ENCODE measurements at regions not wholly inside any gene's neighbourhood (a gene's known extent, or its start where the extent isn't known, plus 50 kb on each side); places are given as distances from the start of the nearest gene placed in this dataset.
"Not testable (repeated sequence)": the region's sequence is repeated elsewhere in the genome, so short reads cannot be mapped to it uniquely, and the experiment has no call there.

- ATAC-seq (replicated peaks) (no peak), DNase-seq (no peak)
- Mint-ChIP-seq H3K36me3 (no peaks in the 10 kb centered on the region), H3K4me3 (no peak overlapping the region), H3K4me1 (peaks cover 0 to 4% of the 10 kb centered on the region in 2 donors), H3K27me3 (peaks cover 0 to 7% of the 10 kb centered on the region in 2 donors), H3K27ac (no peak overlapping the region), H3K9me3 (peaks cover 0 to 4% of the 10 kb centered on the region in 2 donors)
Observed at GRCh38 chr1:121443001-121443540, 258.3 kb downstream of the SRGAP2C start.

GRCh38 chr1:121444096-121444495, 259.3 kb downstream of the SRGAP2C start:
- Mint-ChIP-seq H3K27me3 (no peaks in the 10 kb centered on the region), H3K4me1 (peaks cover 0 to 4% of the 10 kb centered on the region in 2 donors), H3K36me3 (no peaks in the 10 kb centered on the region), H3K27ac (no peak overlapping the region), H3K4me3 (no peak overlapping the region), H3K9me3 (peaks cover 0 to 4% of the 10 kb centered on the region in 2 donors)
- no peak for DNase-seq
- no peak for ATAC-seq (replicated peaks)

DNA sequence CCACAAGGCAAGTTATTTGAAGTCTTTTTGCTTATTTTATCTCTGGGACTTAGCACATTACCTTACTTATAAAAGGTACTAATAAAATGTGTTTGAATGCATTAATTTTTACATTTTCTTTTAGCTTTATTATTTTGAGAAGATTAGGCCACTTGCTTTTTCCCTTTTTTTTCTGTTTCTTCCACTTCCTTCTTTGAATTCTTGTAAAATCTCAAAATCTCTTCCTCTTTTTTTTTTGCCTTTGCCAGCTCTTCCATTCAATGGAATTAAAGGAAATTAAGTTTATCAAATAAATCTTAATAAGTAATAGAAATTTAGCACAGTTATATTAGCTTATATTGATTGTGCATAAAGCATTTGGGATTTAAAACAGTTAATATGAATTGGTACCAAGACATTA, 260.9 kb downstream of the SRGAP2C start:
- H3K9me3 Mint-ChIP-seq: peaks cover 0 to under 1% of the 10 kb centered on the region in 2 donors
- no peaks in the 10 kb centered on the region for H3K27me3 Mint-ChIP-seq
- no peak overlapping the region for H3K4me3 Mint-ChIP-seq
- H3K4me1 Mint-ChIP-seq: peaks cover 0 to 4% of the 10 kb centered on the region in 2 donors
- no peak for ATAC-seq (replicated peaks)
- DNase-seq: no peak
- H3K36me3 Mint-ChIP-seq: no peaks in the 10 kb centered on the region
- H3K27ac Mint-ChIP-seq: no peak overlapping the region

DNA sequence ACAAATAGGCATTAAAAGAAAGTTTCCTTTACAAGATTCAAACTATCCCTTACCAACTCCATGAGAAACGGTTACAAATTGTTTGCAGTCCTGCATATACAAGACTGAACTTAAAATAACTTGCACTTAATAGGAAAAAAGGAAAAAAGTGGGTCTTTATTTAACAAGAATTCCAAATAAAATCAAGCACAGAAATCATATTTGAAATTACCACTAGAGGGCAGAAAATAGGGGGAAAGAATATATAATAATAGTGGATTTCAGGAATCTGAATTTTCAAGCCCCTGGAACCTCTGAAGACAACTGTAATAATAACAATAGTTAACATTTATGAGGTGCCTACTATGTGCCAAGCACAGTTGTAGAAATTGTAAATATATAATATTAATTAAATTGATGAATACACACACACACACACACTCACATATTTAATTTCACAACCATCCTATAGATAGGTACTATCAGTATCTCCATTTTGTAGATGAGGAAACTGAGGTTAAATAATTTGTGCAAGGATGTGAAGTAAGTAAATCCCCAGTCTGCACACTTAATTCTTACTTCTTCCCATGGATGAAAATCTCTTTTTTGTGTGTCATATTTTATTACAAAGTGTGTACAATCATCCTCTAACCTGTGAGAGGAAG, 262.6 kb downstream of the SRGAP2C start:
- not testable (repeated sequence) for DNase-seq; H3K27me3 Mint-ChIP-seq; H3K9me3 Mint-ChIP-seq; H3K27ac Mint-ChIP-seq; H3K4me3 Mint-ChIP-seq; ATAC-seq (replicated peaks); H3K4me1 Mint-ChIP-seq; H3K36me3 Mint-ChIP-seq

- not testable (repeated sequence) for H3K36me3 Mint-ChIP-seq; ATAC-seq (replicated peaks); H3K27ac Mint-ChIP-seq; DNase-seq; H3K27me3 Mint-ChIP-seq; H3K9me3 Mint-ChIP-seq; H3K4me3 Mint-ChIP-seq; H3K4me1 Mint-ChIP-seq
Observed at GRCh38 chr1:121448064-121448463, 263.3 kb downstream of the SRGAP2C start.

- Mint-ChIP-seq H3K36me3 (no peaks in the 10 kb centered on the region), H3K9me3 (peaks cover 0 to 2% of the 10 kb centered on the region in 2 donors), H3K4me3 (no peak overlapping the region), H3K27me3 (peaks cover 0 to 1% of the 10 kb centered on the region in 2 donors), H3K27ac (no peak overlapping the region), H3K4me1 (no peaks in the 10 kb centered on the region)
- no peak for DNase-seq
- no peak for ATAC-seq (replicated peaks)
Observed at GRCh38 chr1:121448851-121449250, 264.1 kb downstream of the SRGAP2C start.

GRCh38 chr1:121452484-121452883, 267.7 kb downstream of the SRGAP2C start:
- H3K36me3 Mint-ChIP-seq: no peaks in the 10 kb centered on the region
- DNase-seq (no peak), ATAC-seq (replicated peaks) (no peak)
- H3K27ac Mint-ChIP-seq: no peak overlapping the region
- H3K4me1 Mint-ChIP-seq: no peaks in the 10 kb centered on the region
- H3K9me3 Mint-ChIP-seq: peaks cover 0 to 2% of the 10 kb centered on the region in 2 donors
- peaks cover 0 to 10% of the 10 kb centered on the region in 2 donors for H3K27me3 Mint-ChIP-seq
- H3K4me3 Mint-ChIP-seq: no peak overlapping the region

DNA sequence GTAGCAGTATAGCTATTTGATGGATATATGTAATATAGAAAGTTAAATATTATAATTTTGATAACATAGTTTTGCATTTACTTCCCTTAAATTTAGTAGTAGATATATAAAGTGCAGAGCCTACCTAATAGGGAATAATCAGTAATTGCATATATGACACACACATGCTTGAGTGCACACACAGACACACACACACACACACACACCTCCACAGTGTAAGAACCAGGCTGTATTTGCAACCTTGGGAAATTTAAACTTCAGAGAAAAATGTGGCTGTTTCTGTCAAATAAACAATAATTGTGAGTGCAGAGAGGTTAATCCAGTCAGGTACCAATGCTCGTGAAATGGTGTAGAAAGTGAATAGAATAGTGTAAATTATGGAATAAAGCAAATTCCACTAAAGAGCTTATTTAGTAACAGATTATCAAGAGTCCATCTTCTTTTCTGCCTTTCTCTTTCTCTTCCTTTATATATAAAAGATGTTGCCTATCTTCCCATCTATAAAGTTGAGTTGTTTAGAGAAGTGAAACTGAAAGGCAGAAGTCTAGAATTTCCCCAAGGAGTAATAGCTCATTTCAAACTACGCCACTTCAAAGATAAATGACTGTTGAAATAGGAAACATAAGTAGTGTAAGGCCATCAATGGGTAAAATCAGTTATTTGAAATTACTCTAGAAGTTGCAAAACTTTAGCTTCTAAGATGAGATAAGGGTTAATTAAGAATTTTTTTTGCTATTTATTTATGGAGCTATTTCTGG, 273.7 kb downstream of the SRGAP2C start:
- ATAC-seq (replicated peaks): peak; percentile 100
- Mint-ChIP-seq H3K36me3 (no peaks in the 10 kb centered on the region), H3K27ac (peak overlapping the region; percentile 9), H3K4me1 (peaks cover 3 to 6% of the 10 kb centered on the region in 2 donors), H3K4me3 (peak overlapping the region; percentile 23 to 39), H3K27me3 (peaks cover 0 to 10% of the 10 kb centered on the region in 2 donors), H3K9me3 (peaks cover 0 to 1% of the 10 kb centered on the region in 2 donors)
- DNase-seq: no peak

GRCh38 chr1:121459235-121459634, 274.5 kb downstream of the SRGAP2C start:
- ATAC-seq (replicated peaks) (no peak), DNase-seq (no peak)
- Mint-ChIP-seq H3K27ac (no peak overlapping the region), H3K4me1 (peaks cover 3 to 6% of the 10 kb centered on the region in 2 donors), H3K9me3 (peaks cover 0 to 1% of the 10 kb centered on the region in 2 donors), H3K4me3 (no peak overlapping the region), H3K27me3 (peaks cover 0 to 4% of the 10 kb centered on the region in 2 donors), H3K36me3 (no peaks in the 10 kb centered on the region)

GRCh38 chr1:121469395-121469794, 284.6 kb downstream of the SRGAP2C start:
- not testable (repeated sequence) for H3K27ac Mint-ChIP-seq, H3K9me3 Mint-ChIP-seq, H3K4me1 Mint-ChIP-seq, H3K4me3 Mint-ChIP-seq, DNase-seq, H3K27me3 Mint-ChIP-seq, H3K36me3 Mint-ChIP-seq
- ATAC-seq (replicated peaks): peak in 1 of 2 donors; percentile 14

GRCh38 chr1:121470401-121470800, 285.6 kb downstream of the SRGAP2C start:
- DNase-seq; H3K36me3 Mint-ChIP-seq; H3K27ac Mint-ChIP-seq; H3K9me3 Mint-ChIP-seq; H3K27me3 Mint-ChIP-seq; H3K4me1 Mint-ChIP-seq; ATAC-seq (replicated peaks); H3K4me3 Mint-ChIP-seq: not testable (repeated sequence)

DNA sequence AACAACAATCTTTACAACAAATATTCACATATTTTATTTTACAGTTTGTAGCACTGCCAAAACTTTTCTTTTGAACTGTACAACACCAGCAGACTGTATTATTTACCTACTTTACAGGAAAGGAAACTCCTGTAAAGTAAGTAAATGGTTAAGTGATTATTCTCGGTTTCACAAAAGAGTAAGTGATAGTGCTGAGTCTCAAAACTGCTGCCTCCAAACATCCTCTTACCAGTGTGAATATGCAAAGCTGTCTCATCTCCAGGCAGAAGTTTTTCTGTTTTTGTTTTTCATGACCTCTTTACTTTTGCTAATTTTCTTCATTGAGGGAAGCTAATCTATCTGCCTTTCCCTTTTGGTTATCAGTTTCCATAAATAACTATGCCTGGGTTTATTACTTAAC, 286.7 kb downstream of the SRGAP2C start:
- H3K27ac Mint-ChIP-seq: no peak overlapping the region
- H3K36me3 Mint-ChIP-seq: peaks cover 3 to 9% of the 10 kb centered on the region in 2 donors
- H3K9me3 Mint-ChIP-seq: peaks cover 0 to 10% of the 10 kb centered on the region in 2 donors
- DNase-seq: no peak
- no peak overlapping the region for H3K4me3 Mint-ChIP-seq
- H3K27me3 Mint-ChIP-seq: peaks cover 0 to 5% of the 10 kb centered on the region in 2 donors
- no peak for ATAC-seq (replicated peaks)
- peaks cover 0 to 3% of the 10 kb centered on the region in 2 donors for H3K4me1 Mint-ChIP-seq

DNA sequence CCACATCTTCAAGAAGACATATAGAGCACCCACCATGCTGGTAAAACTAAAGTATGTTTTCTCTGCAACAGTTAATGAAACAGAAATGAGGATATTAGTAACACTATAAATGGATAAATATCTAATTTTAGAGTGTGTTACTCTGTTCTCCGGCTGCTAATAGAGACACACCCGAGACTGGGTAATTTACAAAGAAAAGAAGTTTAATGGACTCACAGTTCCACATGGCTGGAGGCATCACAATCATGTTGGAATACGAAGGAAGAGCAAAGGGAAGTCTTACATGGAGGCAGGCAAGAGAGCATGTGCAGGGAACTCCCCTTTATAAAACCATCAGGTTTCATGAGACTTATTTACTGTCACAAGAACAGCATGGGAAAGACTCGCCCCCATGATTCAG, 287.2 kb downstream of the SRGAP2C start:
- Mint-ChIP-seq H3K9me3 (peaks cover 0 to 10% of the 10 kb centered on the region in 2 donors), H3K27ac (no peak overlapping the region), H3K36me3 (peaks cover 3 to 10% of the 10 kb centered on the region in 2 donors), H3K4me3 (no peak overlapping the region), H3K4me1 (peaks cover 0 to 3% of the 10 kb centered on the region in 2 donors), H3K27me3 (peaks cover 0 to 5% of the 10 kb centered on the region in 2 donors)
- no peak for ATAC-seq (replicated peaks)
- no peak for DNase-seq

DNA sequence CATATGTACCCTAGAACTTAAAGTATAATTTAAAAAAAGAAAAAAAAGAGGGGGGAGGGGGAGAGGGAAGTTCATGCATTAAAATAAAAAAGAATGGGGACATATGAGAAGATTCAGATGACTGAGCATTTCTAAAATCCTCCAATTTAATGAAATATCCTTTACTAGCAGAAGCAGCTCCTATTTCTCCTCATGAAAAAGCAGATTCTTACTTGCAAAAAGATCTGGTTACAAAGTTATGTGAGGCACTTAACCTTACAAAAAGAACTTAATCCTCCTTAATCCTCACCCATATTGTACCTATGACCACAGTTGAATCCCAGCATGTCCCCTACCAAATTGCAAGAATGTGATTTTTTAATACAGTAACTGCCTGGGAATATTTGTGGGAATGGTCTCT, 298.5 kb downstream of the SRGAP2C start:
- Mint-ChIP-seq H3K4me3 (no peak overlapping the region), H3K9me3 (peaks cover 3 to 4% of the 10 kb centered on the region in 2 donors), H3K27ac (no peak overlapping the region), H3K36me3 (no peaks in the 10 kb centered on the region), H3K27me3 (peaks cover 0 to 1% of the 10 kb centered on the region in 2 donors), H3K4me1 (no peaks in the 10 kb centered on the region)
- DNase-seq (no peak), ATAC-seq (replicated peaks) (no peak)
